SH-SY5Y (cell line): ENCODE measurements at regions not wholly inside any gene's neighbourhood (a gene's known extent, or its start where the extent isn't known, plus 50 kb on each side); places are given as distances from the start of the nearest gene placed in this dataset.

Experiments used
- GATA2 ChIP-seq: IDR thresholded peaks from 2 replicates; pipeline ENCODE4 v1.6.1; 2011; ENCODE audit warnings: mild to moderate bottlenecking, low read depth, low read length
- GATA3 ChIP-seq: IDR thresholded peaks from 2 replicates; pipeline ENCODE4 v1.6.1; 2011; ENCODE audit warnings: low read depth, mild to moderate bottlenecking, low read length, moderate library complexity

- TF ChIP-seq GATA3, result no peak
- TF ChIP-seq GATA2, result no peak
These were observed 72.9 kb upstream of the SMIM36 start for GRCh38 chr17:55584055-55584685.
